OCI-LY7 (cell line): ENCODE measurements at regions not wholly inside any gene's neighbourhood (a gene's known extent, or its start where the extent isn't known, plus 50 kb on each side); places are given as distances from the start of the nearest gene placed in this dataset.
"Not testable (repeated sequence)": the region's sequence is repeated elsewhere in the genome, so short reads cannot be mapped to it uniquely, and the experiment has no call there.

Experiments
- BruUV-seq: library from RNA; stranded (reverse); fragments of 400-500 nt; replicated peaks from 2 replicates; lab custom pipeline; 2021; lab: Mats Ljungman, UMichigan
- CTCF ChIA-PET: fragments of 300-600 bp; sonication (Branson Sonifier 250); formaldehyde crosslinking; loops from one replicate; lab custom pipeline; 2022; ENCODE audit warnings: antibody characterized with exemption; ENCODE audit not compliant: unreplicated experiment; lab: Charles Lee
- POLR2A ChIA-PET: fragments of 300-600 bp; sonication (Branson Sonifier 250); formaldehyde crosslinking; loops from one replicate; lab custom pipeline; 2022; ENCODE audit warnings: antibody characterized with exemption; lab: Charles Lee
- DNase-seq: peaks from one replicate; pipeline ENCODE4 v3.0.0-alpha.2; 2015; ENCODE audit warnings: low spot score
- H2AFZ ChIP-seq: fragments of 200-600 bp; sonication (generic), shearing (Covaris generic); 2 replicates; pipeline ENCODE4 v1.6.1; 2014; ENCODE audit warnings: mild to moderate bottlenecking, antibody characterized with exemption, low read length, moderate library complexity
- H3K27ac ChIP-seq: fragments of 200-600 bp; sonication (generic); 2 replicates; pipeline ENCODE4 v1.5.1; 2014; ENCODE audit warnings: mixed run types, low read depth, mild to moderate bottlenecking, moderate library complexity, low read length, inconsistent platforms; ENCODE audit not compliant: poor library complexity, severe bottlenecking
- H3K36me3 ChIP-seq: fragments of 200-600 bp; sonication (generic); 2 replicates; pipeline ENCODE4 v1.6.1; 2014; ENCODE audit warnings: mild to moderate bottlenecking, antibody characterized with exemption, low read length, moderate library complexity, mixed read lengths; ENCODE audit not compliant: insufficient read depth
- H3K4me1 ChIP-seq: fragments of 200-600 bp; sonication (generic); 2 replicates; pipeline ENCODE4 v1.5.1; 2014; ENCODE audit warnings: mild to moderate bottlenecking, low read length; ENCODE audit not compliant: insufficient read depth, poor library complexity, severe bottlenecking
- H3K4me2 ChIP-seq: fragments of 200-600 bp; sonication (generic); 2 replicates; pipeline ENCODE4 v1.6.1; 2014; ENCODE audit warnings: mild to moderate bottlenecking, low read length
- H3K4me3 ChIP-seq: fragments of 200-600 bp; sonication (generic); 2 replicates; pipeline ENCODE4 v1.5.1; 2014; ENCODE audit warnings: mild to moderate bottlenecking, low read depth, low read length; ENCODE audit not compliant: poor library complexity, severe bottlenecking
- H3K79me2 ChIP-seq: fragments of 200-600 bp; sonication (generic); 2 replicates; pipeline ENCODE4 v1.6.1; 2016; ENCODE audit warnings: low read depth, mild to moderate bottlenecking, low read length, moderate library complexity, mixed read lengths; ENCODE audit not compliant: insufficient read depth
- H3K9me2 ChIP-seq: fragments of 200-600 bp; sonication (generic); 2 replicates; pipeline ENCODE4 v1.6.1; 2016; ENCODE audit warnings: mild to moderate bottlenecking, low read length, mixed read lengths; ENCODE audit not compliant: insufficient read depth
- H3K9me3 ChIP-seq: fragments of 200-600 bp; sonication (generic); 2 replicates; pipeline ENCODE4 v1.6.1; 2014; ENCODE audit warnings: mild to moderate bottlenecking, mixed run types, low read length, mixed read lengths
- H4K20me1 ChIP-seq: fragments of 200-600 bp; sonication (generic); 2 replicates; pipeline ENCODE4 v1.6.1; 2014; ENCODE audit warnings: mild to moderate bottlenecking, antibody characterized with exemption, low read length, moderate library complexity, mixed read lengths; ENCODE audit not compliant: insufficient read depth
- EZH2phosphoT487 ChIP-seq: fragments of 200-600 bp; sonication (generic); IDR thresholded peaks from 2 replicates; pipeline ENCODE4 v1.6.1; 2018; ENCODE audit warnings: low read depth, borderline replicate concordance, mild to moderate bottlenecking, mixed run types, antibody characterized with exemption, low read length, moderate library complexity, mixed read lengths
- intact Hi-C: fragments of 100-400 bp; cut with micrococcal nuclease; formaldehyde crosslinking; loops from one replicate; pipeline ENCODE4 v1.10.0; 2022; ENCODE audit not compliant: unreplicated experiment
- TF ChIP-seq, protein P1 (sequence below): fragments of 200-600 bp; sonication (generic); conservative IDR thresholded peaks from 2 replicates; pipeline ENCODE4 v1.5.1; 2014; ENCODE audit warnings: mild to moderate bottlenecking, antibody characterized with exemption, low read length, moderate library complexity, mixed read lengths

DNA sequence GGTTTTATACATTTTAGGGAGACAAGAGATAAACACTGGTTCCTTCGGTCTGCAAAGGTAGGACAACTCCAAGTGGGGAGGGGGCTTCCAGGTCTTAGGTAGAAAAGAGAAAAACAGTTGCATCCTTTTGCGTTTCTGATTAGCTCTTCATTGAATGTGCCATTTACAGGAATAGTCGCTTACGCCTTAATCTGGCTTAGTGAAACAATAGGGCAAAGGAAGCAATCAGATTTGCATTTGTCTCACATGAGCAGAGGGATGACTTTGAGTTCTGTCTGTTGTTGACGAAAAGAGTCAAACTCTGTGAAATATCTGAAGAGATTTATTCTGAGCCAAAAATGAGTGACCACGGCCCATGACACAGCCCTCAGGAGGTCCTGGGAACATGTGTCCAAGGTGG lies 166.0 kb upstream of the ATP10A start:
- no peak overlapping the region for H3K4me2 ChIP-seq
- CTCF ChIA-PET: no interaction called here
- DNase-seq: no peak
- H3K9me3 ChIP-seq: no peaks in the 10 kb centered on the region
- H4K20me1 ChIP-seq: no peaks in the 10 kb centered on the region
- H3K79me2 ChIP-seq: no peaks in the 10 kb centered on the region
- no peaks in the 10 kb centered on the region for H3K36me3 ChIP-seq
- no peaks in the 10 kb centered on the region for H3K4me1 ChIP-seq
- no peak overlapping the region for H3K27ac ChIP-seq
- no TSS peak for BruUV-seq
- intact Hi-C loops: no loop called here
- no peak for TF ChIP-seq EZH2phosphoT487
- TF ChIP-seq, protein P1, sequence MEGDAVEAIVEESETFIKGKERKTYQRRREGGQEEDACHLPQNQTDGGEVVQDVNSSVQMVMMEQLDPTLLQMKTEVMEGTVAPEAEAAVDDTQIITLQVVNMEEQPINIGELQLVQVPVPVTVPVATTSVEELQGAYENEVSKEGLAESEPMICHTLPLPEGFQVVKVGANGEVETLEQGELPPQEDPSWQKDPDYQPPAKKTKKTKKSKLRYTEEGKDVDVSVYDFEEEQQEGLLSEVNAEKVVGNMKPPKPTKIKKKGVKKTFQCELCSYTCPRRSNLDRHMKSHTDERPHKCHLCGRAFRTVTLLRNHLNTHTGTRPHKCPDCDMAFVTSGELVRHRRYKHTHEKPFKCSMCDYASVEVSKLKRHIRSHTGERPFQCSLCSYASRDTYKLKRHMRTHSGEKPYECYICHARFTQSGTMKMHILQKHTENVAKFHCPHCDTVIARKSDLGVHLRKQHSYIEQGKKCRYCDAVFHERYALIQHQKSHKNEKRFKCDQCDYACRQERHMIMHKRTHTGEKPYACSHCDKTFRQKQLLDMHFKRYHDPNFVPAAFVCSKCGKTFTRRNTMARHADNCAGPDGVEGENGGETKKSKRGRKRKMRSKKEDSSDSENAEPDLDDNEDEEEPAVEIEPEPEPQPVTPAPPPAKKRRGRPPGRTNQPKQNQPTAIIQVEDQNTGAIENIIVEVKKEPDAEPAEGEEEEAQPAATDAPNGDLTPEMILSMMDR: no peak
- H3K4me3 ChIP-seq: no peak overlapping the region
- no peak overlapping the region for H2AFZ ChIP-seq
- H3K9me2 ChIP-seq: no peaks in the 10 kb centered on the region
- POLR2A ChIA-PET: interaction anchor here (0.6 kb wide), 1 partner anchor 104 kb away, joined by 3 read pairs; no protein-coding TSS in a partner anchor

DNA sequence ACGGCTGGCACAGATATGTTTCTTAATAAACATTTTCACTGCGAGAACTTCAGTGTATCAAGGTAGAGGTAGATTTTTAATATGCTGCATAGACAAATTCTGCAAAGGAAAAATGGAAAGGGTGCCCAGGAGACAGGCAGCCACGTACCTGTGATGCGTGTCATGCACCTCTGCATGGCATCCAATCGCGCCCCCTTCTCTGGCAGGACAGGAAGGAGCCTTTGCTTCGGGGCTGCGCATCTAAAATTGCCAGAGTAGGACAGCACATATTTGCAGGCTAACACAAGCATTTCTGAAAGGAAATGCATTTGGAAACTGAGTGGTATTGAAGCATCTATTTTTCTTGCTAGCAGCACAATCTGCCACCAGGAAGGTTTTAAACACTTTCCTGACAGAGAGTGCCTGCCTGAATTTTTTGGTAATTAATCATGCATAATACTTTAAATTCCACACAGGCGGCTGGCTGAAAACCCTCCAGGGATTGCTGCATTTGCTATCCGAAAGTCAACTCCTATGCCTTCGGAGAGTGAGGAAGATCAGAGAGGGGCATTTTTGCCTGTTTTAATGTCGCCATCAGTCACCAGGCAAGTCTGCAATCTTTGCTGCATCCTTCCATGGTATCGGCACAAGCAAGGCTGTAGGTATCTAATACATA lies 165.1 kb upstream of the ATP10A start:
- no peak overlapping the region for H2AFZ ChIP-seq
- ChIA-PET CTCF (no interaction called here), POLR2A (no interaction called here)
- TF ChIP-seq, protein P1: no peak
- no peak for TF ChIP-seq EZH2phosphoT487
- no peaks in the 10 kb centered on the region for H3K9me2 ChIP-seq
- H3K79me2 ChIP-seq: no peaks in the 10 kb centered on the region
- no peaks in the 10 kb centered on the region for H4K20me1 ChIP-seq
- H3K27ac ChIP-seq: no peak overlapping the region
- no peak overlapping the region for H3K4me3 ChIP-seq
- no peaks in the 10 kb centered on the region for H3K4me1 ChIP-seq
- intact Hi-C loops: no loop called here
- H3K4me2 ChIP-seq: no peak overlapping the region
- no peak for DNase-seq
- H3K9me3 ChIP-seq: no peaks in the 10 kb centered on the region
- H3K36me3 ChIP-seq: no peaks in the 10 kb centered on the region
- no TSS peak for BruUV-seq

DNA sequence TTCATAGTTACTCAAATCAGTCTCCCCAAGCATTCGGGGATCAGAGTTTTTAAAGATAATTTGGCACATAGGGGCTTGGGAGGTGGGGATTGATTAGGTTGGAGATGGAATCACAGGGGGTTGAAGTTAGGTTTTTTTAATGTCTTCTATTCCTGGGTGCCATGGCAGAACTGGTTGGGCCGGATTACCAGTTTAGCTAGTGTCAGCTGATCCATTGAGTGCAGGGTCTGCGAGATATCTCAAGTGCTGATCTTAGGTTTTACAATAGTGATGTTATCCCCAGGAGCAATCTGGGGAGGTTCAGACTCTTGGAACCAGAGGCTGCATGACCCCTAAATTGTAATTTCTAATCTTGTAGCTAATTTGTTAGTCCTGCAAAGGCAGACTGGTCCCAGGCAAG lies 163.5 kb upstream of the ATP10A start:
- H2AFZ ChIP-seq, H3K4me1 ChIP-seq, H3K4me2 ChIP-seq, H3K4me3 ChIP-seq, H3K79me2 ChIP-seq, H4K20me1 ChIP-seq, H3K9me3 ChIP-seq, intact Hi-C loops, BruUV-seq, H3K9me2 ChIP-seq, H3K36me3 ChIP-seq, H3K27ac ChIP-seq, DNase-seq, CTCF ChIA-PET, POLR2A ChIA-PET: not testable (repeated sequence)
